ENCODE measurements at regions not wholly inside any gene's neighbourhood (a gene's known extent, or its start where the extent isn't known, plus 50 kb on each side); places are given as distances from the start of the nearest gene placed in this dataset.

DNA sequence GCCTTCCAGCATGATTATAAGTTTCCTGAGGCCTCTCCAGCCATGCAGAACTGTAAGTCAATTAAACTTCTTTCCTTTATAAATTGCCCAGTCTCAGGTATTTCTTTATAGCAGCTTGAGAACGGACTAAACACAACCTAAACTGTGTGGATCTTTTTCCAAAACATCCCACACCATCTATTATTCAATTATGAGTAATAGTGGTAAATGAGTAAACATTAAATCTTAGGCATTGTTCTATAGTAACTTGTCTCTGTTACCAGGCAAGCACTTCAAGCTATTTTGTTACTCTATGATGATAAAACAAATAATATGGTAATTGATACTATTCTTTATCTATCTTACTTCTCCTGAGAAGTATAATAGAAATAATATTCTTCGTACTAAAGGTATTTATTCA, 536.9 kb upstream of the CHAC2 start:
- no peak for DNase-seq (ENCODE audit: low spot score in 2 of 2)
- 74 to 81% methylated on average over 2 of the region's 2 CpGs for WGBS, 2 donors
- intact Hi-C loops (cut with DNase I; ENCODE audit: low total_unique reads): no loop called here
- no peak for TF ChIP-seq POLR2A (IDR thresholded peaks at IDR 0.05)
- TF ChIP-seq, protein P1, sequence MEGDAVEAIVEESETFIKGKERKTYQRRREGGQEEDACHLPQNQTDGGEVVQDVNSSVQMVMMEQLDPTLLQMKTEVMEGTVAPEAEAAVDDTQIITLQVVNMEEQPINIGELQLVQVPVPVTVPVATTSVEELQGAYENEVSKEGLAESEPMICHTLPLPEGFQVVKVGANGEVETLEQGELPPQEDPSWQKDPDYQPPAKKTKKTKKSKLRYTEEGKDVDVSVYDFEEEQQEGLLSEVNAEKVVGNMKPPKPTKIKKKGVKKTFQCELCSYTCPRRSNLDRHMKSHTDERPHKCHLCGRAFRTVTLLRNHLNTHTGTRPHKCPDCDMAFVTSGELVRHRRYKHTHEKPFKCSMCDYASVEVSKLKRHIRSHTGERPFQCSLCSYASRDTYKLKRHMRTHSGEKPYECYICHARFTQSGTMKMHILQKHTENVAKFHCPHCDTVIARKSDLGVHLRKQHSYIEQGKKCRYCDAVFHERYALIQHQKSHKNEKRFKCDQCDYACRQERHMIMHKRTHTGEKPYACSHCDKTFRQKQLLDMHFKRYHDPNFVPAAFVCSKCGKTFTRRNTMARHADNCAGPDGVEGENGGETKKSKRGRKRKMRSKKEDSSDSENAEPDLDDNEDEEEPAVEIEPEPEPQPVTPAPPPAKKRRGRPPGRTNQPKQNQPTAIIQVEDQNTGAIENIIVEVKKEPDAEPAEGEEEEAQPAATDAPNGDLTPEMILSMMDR (IDR thresholded peaks at IDR 0.05): no peak
- H3K4me3 ChIP-seq (ENCODE audit: low read depth, poor library complexity, severe bottlenecking): no peak overlapping the region

DNA sequence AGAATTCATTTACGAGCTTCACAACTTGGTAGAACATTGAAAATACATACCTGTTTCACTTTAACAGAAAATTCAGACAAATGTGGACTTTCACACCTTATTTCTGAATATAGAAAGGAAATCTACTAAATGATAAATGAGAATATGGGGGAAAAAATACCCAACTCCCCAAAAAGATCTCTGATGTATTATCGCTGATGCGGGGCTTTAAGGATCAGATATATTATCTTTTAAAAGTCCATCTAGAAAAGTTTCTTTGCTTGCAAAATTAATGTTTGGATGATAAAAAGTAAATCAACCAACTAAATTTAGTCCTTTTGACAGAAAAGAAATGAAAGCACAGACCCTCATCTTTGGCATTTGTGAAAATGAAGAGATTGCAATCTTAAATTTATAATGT, 540.1 kb upstream of the CHAC2 start:
- DNase-seq (ENCODE audit: low spot score in 2 of 2): no peak
- intact Hi-C loops (cut with DNase I; ENCODE audit: low total_unique reads): no loop called here
- TF ChIP-seq, protein P1 (IDR thresholded peaks at IDR 0.05): no peak
- no peak for TF ChIP-seq POLR2A (IDR thresholded peaks at IDR 0.05)
- no peak overlapping the region for H3K4me3 ChIP-seq (ENCODE audit: low read depth, poor library complexity, severe bottlenecking)
- 93 to 97% methylated on average over 3 of the region's 3 CpGs for WGBS, 2 donors

DNA sequence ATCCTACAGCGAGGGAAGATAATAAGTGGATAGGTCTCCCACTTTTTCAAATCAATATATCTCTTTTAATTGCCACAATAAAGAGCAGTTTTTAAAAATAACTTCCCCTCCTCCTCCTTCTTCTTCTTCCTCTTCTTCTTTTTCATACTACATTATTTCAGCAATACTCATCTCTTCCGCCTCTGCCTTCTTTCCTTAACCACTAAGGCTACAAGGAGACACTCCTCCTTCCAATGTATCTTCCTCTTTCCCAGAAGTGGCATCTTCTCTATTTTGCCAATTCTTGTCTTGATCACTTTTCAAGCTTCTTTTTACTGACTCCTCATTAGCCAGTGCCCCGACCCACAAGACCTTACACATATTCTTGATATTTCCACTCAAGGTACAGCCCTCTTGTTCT, 546.6 kb upstream of the CHAC2 start:
- intact Hi-C loops (cut with DNase I; ENCODE audit: low total_unique reads): no loop called here
- no peak for DNase-seq (ENCODE audit: low spot score in 2 of 2)
- 85 to 89% methylated on average over 3 of the region's 3 CpGs for WGBS, 2 donors
- TF ChIP-seq, protein P1 (IDR thresholded peaks at IDR 0.05): no peak
- TF ChIP-seq POLR2A (IDR thresholded peaks at IDR 0.05): no peak
- no peak overlapping the region for H3K4me3 ChIP-seq (ENCODE audit: low read depth, poor library complexity, severe bottlenecking)

DNA sequence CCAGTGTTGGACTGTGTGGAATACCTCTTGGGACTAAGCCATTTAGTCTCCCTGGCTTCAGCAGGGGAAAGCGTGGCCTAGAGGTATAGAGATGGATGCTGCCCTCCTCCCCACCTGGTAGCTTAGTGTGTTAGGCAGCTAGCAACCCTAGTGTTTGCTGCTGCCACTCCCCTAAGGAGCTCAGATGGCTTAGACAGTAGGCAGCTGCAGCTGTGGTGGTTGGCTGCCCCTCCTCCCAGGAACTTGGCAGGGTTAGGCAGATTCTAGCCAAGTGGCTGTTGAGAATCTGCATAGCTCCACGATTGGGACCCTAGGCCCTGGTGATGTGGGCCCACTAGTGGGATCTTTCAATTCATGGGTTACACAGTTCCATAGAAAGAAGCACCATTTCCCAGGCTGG, 550.4 kb upstream of the CHAC2 start:
- no peak overlapping the region for H3K4me3 ChIP-seq (ENCODE audit: low read depth, poor library complexity, severe bottlenecking)
- WGBS, 2 donors: 71 to 77% methylated on average over 2 of the region's 2 CpGs
- TF ChIP-seq, protein P1 (IDR thresholded peaks at IDR 0.05): no peak
- no peak for TF ChIP-seq POLR2A (IDR thresholded peaks at IDR 0.05)
- DNase-seq (ENCODE audit: low spot score in 2 of 2): no peak
- intact Hi-C loops (cut with DNase I; ENCODE audit: low total_unique reads): no loop called here

DNA sequence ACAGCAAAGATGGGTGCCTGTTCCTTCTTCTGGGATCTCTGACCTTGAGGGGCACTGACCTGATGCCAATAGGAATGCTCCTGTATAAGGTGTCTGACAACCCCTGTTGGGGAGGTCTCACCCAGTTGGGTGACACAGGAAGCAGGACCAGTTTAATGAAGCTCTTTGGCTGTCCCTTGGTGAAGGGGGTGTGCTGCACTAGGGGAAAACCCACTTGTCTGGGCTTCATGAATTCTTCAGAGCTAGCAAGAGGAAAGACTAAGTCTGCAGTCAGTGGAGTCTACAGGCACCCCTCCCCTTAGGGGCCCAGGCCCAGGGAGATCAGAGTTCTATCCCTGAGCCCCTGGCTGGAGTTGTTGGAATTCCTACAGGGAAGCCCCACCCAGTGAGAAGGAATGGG, 550.8 kb upstream of the CHAC2 start:
- no peak overlapping the region for H3K4me3 ChIP-seq (ENCODE audit: low read depth, poor library complexity, severe bottlenecking)
- TF ChIP-seq, protein P1 (IDR thresholded peaks at IDR 0.05): no peak
- TF ChIP-seq POLR2A (IDR thresholded peaks at IDR 0.05): no peak
- intact Hi-C loops (cut with DNase I; ENCODE audit: low total_unique reads): no loop called here
- DNase-seq (ENCODE audit: low spot score in 2 of 2): no peak

DNA sequence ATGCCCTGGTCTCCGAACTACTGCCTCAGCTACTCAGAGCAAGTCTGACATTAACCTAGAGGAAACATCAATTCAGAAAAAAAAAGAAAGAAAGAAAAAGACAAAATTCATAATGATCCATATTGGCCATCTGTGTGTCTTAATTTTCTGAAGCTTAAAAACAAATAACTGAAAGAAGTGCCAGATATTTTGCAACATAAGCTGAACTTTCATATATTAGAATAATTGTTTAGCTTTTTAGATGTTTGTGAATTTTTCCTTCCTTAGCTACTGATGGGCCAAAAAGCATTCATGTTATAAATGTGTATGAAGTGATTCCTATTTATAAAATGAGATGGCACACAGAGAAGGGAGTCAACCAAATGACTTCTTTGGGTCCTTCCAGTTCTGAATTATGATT, 555.0 kb upstream of the CHAC2 start:
- H3K4me3 ChIP-seq (ENCODE audit: low read depth, poor library complexity, severe bottlenecking): no peak overlapping the region
- no peak for DNase-seq (ENCODE audit: low spot score in 2 of 2)
- 54 to 89% methylated on average over 1 of the region's 1 CpG for WGBS, 2 donors
- TF ChIP-seq, protein P1 (IDR thresholded peaks at IDR 0.05): no peak
- no peak for TF ChIP-seq POLR2A (IDR thresholded peaks at IDR 0.05)
- intact Hi-C loops (cut with DNase I; ENCODE audit: low total_unique reads): no loop called here

Measured in lower leg skin (tissue), 4 donors.